Uterus (tissue), 3 donors: ENCODE measurements at regions not wholly inside any gene's neighbourhood (a gene's known extent, or its start where the extent isn't known, plus 50 kb on each side); places are given as distances from the start of the nearest gene placed in this dataset.

ENCODE experiments used
- DNase-seq, 2 donors: peaks; one replicate each; pipeline ENCODE4 v3.0.0-alpha.2; 2019 to 2020
- H3K27ac ChIP-seq, 2 donors: fragments of 200-600 bp; sonication (generic); 1 replicate in 1 of 2; 2 replicates in 1 of 2; pipeline ENCODE4 v1.5.1; 2016 to 2018
- H3K27me3 ChIP-seq, 2 donors: fragments of 200-600 bp; sonication (generic); one replicate each; pipeline ENCODE4 v1.5.1; 2018 to 2019; ENCODE audit warnings: control low read depth in 1 of 2
- H3K36me3 ChIP-seq, 2 donors: fragments of 200-600 bp; sonication (generic); one replicate each; pipeline ENCODE4 v1.5.1; 2019; ENCODE audit warnings: control low read depth in 1 of 2
- H3K4me1 ChIP-seq, 2 donors: fragments of 200-600 bp; sonication (generic); one replicate each; pipeline ENCODE4 v1.5.1; 2018 to 2019; ENCODE audit warnings: control low read depth in 1 of 2
- H3K4me3 ChIP-seq, 2 donors: fragments of 200-600 bp; sonication (generic); 1 replicate in 1 of 2; 2 replicates in 1 of 2; pipeline ENCODE4 v1.5.1; 2018 to 2019; ENCODE audit warnings: mild to moderate bottlenecking in 1 of 2
- H3K9me3 ChIP-seq, 2 donors: fragments of 200-600 bp; sonication (generic); one replicate each; pipeline ENCODE4 v1.5.1; 2019; ENCODE audit warnings: control low read depth in 1 of 2
- POLR2A ChIP-seq, 2 donors: fragments of 450-650 bp; IDR thresholded peaks; one replicate each; pipeline ENCODE4 v1.6.1; 2016; ENCODE audit warnings: antibody characterized with exemption in 2 of 2, mild to moderate bottlenecking in 1 of 2, moderate library complexity in 1 of 2
- intact Hi-C: fragments of 100-400 bp; cut with DNase I; formaldehyde crosslinking; loops from one replicate; pipeline ENCODE4 v1.15.1; 2023; ENCODE audit warnings: low total_unique reads
- TF ChIP-seq, protein P1 (sequence below), 4 experiments: fragments of 200-600 bp in 2 of 4; fragments of 450-650 bp in 2 of 4; sonication (generic) in 2 of 4; IDR thresholded peaks; one replicate each; pipeline ENCODE4 v1.5.1; 2016 to 2019; ENCODE audit warnings: antibody characterized with exemption in 4 of 4, mild to moderate bottlenecking in 2 of 4, moderate library complexity in 1 of 4
- donor health status: DM: yes; HTN: yes; CAD: no.

DNA sequence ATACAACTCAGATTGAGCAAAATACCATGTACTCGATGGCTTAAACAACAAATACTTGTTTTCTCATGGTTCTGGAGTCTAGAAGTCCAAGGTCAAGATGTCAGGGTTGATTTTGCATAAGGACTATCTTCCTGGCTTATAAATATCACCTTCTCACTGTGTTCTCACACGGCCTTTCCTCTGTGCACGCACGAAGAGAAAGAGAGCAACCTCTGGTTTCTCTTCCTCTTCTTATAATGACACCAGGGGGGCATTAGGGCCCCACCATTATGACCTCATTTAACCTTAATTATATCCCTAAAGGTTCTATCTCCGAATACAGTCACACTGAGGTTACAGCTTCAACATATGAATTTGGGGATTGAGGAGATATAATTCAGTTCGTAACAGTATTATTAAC is 504.0 kb downstream of the MAGEE1 start:
- TF ChIP-seq POLR2A (IDR thresholded peaks at IDR 0.05): no peak
- TF ChIP-seq, protein P1, sequence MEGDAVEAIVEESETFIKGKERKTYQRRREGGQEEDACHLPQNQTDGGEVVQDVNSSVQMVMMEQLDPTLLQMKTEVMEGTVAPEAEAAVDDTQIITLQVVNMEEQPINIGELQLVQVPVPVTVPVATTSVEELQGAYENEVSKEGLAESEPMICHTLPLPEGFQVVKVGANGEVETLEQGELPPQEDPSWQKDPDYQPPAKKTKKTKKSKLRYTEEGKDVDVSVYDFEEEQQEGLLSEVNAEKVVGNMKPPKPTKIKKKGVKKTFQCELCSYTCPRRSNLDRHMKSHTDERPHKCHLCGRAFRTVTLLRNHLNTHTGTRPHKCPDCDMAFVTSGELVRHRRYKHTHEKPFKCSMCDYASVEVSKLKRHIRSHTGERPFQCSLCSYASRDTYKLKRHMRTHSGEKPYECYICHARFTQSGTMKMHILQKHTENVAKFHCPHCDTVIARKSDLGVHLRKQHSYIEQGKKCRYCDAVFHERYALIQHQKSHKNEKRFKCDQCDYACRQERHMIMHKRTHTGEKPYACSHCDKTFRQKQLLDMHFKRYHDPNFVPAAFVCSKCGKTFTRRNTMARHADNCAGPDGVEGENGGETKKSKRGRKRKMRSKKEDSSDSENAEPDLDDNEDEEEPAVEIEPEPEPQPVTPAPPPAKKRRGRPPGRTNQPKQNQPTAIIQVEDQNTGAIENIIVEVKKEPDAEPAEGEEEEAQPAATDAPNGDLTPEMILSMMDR (IDR thresholded peaks at IDR 0.05): no peak
- Histone ChIP-seq H3K9me3 (no peaks in the 10 kb centered on the region), H3K4me3 (no peak overlapping the region), H3K27me3 (no peaks in the 10 kb centered on the region), H3K36me3 (no peaks in the 10 kb centered on the region), H3K4me1 (no peaks in the 10 kb centered on the region), H3K27ac (no peak overlapping the region)
- DNase-seq: no peak
- intact Hi-C loops: no loop called here

DNA sequence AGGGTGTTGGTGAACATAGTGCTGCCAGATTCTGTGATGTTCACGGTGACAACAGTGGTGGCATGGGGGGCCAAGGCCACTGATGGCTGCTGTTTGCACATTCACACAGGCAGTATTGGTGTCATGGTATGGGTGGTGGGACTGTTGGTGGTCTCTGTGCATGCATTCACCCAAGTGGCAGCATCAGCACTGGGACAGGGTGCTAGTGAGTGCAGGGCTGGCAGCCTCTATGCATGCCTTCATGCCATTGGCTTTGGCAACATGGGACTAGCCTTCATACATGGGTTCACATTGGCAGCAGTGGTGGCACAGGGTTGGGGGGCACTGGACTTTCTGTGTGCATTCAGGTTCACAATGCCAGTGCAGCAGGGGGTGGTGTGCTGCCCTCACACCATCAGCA is 489.7 kb upstream of the FGF16 start:
- no peaks in the 10 kb centered on the region for H3K27me3 ChIP-seq
- H3K27ac ChIP-seq: no peak overlapping the region
- no peak for DNase-seq
- no peak overlapping the region for H3K4me3 ChIP-seq
- no peaks in the 10 kb centered on the region for H3K4me1 ChIP-seq
- TF ChIP-seq POLR2A (IDR thresholded peaks at IDR 0.05): no peak
- TF ChIP-seq, protein P1 (IDR thresholded peaks at IDR 0.05): no peak
- H3K9me3 ChIP-seq: no peaks in the 10 kb centered on the region
- intact Hi-C loops: no loop called here
- no peaks in the 10 kb centered on the region for H3K36me3 ChIP-seq

DNA sequence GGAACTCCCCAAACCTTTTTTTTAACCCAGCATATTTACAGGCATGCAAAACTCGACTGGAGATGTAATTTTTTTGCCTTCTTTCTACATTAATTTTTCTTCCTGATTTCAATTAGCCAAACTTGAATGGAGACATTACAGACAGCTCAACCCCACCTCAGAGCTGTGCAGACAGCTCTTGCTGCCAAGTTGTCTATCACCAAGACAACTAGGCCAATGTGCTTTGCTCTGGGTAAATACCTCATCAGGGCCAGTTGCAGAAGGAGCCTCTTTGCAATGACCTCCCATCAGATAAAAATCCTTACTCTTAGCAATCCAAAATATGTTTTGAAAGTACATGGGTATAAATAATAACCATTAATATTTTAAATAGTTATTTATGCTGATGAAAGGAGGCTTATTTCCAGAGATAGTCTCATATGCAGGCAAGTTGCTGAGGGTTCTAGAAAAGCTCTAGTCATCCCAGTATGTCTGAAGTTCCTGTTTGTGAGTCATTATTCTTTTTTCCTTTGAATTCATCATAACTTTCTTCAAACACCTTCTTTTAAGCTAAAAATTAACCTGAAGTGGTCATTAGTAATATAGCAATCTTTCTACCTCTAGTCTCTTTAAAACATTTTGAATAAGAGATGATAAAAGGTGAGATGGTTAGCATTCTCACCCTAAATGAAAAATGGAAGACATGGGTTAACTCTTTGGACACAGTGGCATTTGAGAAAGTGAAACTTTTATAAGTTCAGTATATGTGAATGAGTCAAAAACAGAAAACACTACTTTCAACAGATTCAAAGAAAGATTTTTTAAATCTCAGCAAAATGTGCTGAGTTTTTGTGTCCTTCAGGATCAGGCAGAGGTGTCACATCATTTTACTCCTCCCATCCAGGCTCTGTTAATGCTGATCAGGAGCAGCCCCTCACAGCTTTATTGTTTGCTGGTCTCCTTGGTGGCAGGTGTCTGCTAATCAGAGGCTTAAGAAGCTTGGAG is 475.5 kb upstream of the FGF16 start:
- TF ChIP-seq, protein P1 (IDR thresholded peaks at IDR 0.05): no peak
- no peak for TF ChIP-seq POLR2A (IDR thresholded peaks at IDR 0.05)
- no peaks in the 10 kb centered on the region for H3K36me3 ChIP-seq
- H3K27me3 ChIP-seq: no peaks in the 10 kb centered on the region
- intact Hi-C loops: no loop called here
- no peak overlapping the region for H3K4me3 ChIP-seq
- no peak for DNase-seq
- no peak overlapping the region for H3K27ac ChIP-seq
- no peaks in the 10 kb centered on the region for H3K4me1 ChIP-seq
- no peaks in the 10 kb centered on the region for H3K9me3 ChIP-seq

DNA sequence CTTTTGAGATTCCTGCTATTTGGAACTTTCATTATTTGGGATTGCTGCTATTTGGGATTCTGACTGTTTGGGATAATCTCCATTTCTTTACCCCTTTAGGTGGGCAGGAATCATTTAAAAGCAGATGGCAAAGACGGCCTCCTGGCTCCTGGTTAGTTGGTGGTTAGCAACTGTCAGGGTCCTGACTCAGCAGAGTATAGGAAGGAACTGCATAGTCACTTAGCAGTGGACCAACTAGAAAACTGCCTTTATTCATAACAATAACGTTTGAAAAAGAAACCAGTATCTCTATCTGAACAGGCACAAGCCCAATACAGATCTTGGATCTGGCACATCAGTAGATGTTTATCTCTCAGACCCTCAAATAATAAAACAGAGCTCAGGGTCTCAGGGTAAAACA is 469.7 kb upstream of the FGF16 start:
- Histone ChIP-seq H3K27me3 (no peaks in the 10 kb centered on the region), H3K27ac (no peak overlapping the region), H3K36me3 (no peaks in the 10 kb centered on the region), H3K9me3 (no peaks in the 10 kb centered on the region), H3K4me1 (no peaks in the 10 kb centered on the region), H3K4me3 (no peak overlapping the region)
- TF ChIP-seq POLR2A (IDR thresholded peaks at IDR 0.05): no peak
- TF ChIP-seq, protein P1 (IDR thresholded peaks at IDR 0.05): no peak
- DNase-seq: no peak
- intact Hi-C loops: no loop called here

DNA sequence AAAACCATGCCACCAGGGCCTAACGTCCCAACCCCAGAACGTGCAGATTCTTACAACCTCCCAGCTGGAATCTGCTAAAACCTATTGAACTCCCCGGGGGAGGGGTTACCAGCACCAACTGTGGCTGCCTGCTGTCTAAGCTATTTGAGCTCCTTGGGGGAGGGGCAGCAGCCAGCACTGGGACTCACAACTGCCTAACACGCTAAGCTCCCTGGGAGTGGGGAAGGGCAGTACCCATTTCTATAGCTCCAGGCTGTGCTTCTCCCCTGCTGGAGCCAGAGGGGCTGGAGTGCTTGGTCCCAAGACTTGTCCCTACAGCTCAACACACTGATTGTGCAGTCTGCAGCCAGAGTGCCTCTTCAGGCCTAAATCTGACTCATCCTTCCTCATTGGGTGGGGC is 459.8 kb upstream of the FGF16 start:
- no peaks in the 10 kb centered on the region for H3K9me3 ChIP-seq
- TF ChIP-seq, protein P1 (IDR thresholded peaks at IDR 0.05): no peak
- TF ChIP-seq POLR2A (IDR thresholded peaks at IDR 0.05): no peak
- no peak overlapping the region for H3K4me3 ChIP-seq
- DNase-seq: no peak
- no peaks in the 10 kb centered on the region for H3K4me1 ChIP-seq
- no peaks in the 10 kb centered on the region for H3K36me3 ChIP-seq
- intact Hi-C loops: no loop called here
- no peak overlapping the region for H3K27ac ChIP-seq
- H3K27me3 ChIP-seq: no peaks in the 10 kb centered on the region
